ENCODE measurements at regions not wholly inside any gene's neighbourhood (a gene's known extent, or its start where the extent isn't known, plus 50 kb on each side); places are given as distances from the start of the nearest gene placed in this dataset.

DNA sequence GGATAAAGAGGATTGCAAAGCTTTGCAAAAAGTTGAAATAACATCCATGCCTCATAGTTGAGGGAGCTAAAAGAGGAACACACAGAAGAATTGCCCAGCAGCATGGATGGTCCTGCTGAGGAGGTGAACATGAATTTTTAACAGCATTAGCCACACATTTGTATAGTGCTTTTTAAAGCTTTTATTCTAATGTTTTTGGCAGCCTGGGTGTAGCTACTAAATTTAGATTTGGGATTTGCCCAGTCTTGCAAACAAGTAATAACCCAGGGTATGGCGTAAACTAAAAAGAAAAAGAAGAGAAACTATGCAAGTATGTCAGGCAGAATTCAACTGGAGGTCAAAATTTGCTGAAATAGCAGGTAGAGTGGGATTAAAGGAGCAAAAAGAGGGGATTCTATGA lies 75.1 kb upstream of the PTPRK start:
- Histone ChIP-seq H3K27me3 (replicated peaks in 1 of 2; ENCODE audit: control insufficient read depth in 2 of 2, insufficient read depth in 2 of 2, low read length in 1 of 2) (no peaks in the 10 kb centered on the region), H3K36me3 (ENCODE audit: control insufficient read depth in 2 of 2, insufficient read depth in 2 of 2, low read length in 1 of 2) (no peaks in the 10 kb centered on the region), H3K79me2 (ENCODE audit: control insufficient read depth, insufficient read depth, low read length) (no peaks in the 10 kb centered on the region), H2AFZ (ENCODE audit: control insufficient read depth, low read depth, low read length) (no peak overlapping the region), H3K4me1 (ENCODE audit: control insufficient read depth, insufficient read depth, low read length) (no peaks in the 10 kb centered on the region), H3K4me3 (no peak overlapping the region), H3K9ac (ENCODE audit: control insufficient read depth, insufficient read depth, low read length) (no peak overlapping the region), H3K27ac (ENCODE audit: control insufficient read depth, insufficient read depth) (no peak overlapping the region), H3K4me2 (ENCODE audit: control insufficient read depth, insufficient read depth) (no peak overlapping the region), H3K9me3 (replicated peaks; ENCODE audit: control insufficient read depth, insufficient read depth, low read length) (no peaks in the 10 kb centered on the region), H4K20me1 (ENCODE audit: control insufficient read depth, insufficient read depth) (no peaks in the 10 kb centered on the region)
- intact Hi-C loops (cut with micrococcal nuclease; ENCODE audit: unreplicated experiment) (no loop called here), in situ Hi-C loops (cut with MboI) (no loop called here)
- TF ChIP-seq YY1 (IDR thresholded peaks at IDR 0.05; ENCODE audit: low read depth, low read length): no peak
- no peak for TF ChIP-seq DPF2 (IDR thresholded peaks at IDR 0.05)
- TF ChIP-seq FOS (IDR thresholded peaks at IDR 0.05; ENCODE audit: borderline replicate concordance, extremely low read depth, insufficient read length): no peak
- TF ChIP-seq, protein P1, sequence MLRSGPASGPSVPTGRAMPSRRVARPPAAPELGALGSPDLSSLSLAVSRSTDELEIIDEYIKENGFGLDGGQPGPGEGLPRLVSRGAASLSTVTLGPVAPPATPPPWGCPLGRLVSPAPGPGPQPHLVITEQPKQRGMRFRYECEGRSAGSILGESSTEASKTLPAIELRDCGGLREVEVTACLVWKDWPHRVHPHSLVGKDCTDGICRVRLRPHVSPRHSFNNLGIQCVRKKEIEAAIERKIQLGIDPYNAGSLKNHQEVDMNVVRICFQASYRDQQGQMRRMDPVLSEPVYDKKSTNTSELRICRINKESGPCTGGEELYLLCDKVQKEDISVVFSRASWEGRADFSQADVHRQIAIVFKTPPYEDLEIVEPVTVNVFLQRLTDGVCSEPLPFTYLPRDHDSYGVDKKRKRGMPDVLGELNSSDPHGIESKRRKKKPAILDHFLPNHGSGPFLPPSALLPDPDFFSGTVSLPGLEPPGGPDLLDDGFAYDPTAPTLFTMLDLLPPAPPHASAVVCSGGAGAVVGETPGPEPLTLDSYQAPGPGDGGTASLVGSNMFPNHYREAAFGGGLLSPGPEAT (IDR thresholded peaks at IDR 0.05; ENCODE audit: low read depth): no peak
- TF ChIP-seq RBBP5 (conservative IDR thresholded peaks at IDR 0.05): no peak
- TF ChIP-seq MTA3 (IDR thresholded peaks at IDR 0.05; ENCODE audit: borderline replicate concordance, low read length): no peak
- no peak for TF ChIP-seq E2F4 (IDR thresholded peaks at IDR 0.05; ENCODE audit: low read depth, low read length)
- BruUV-seq (replicated peaks): no TSS peak
- ChIA-PET CTCF (interaction anchor here (0.8 kb wide), 1 partner anchor 13 kb away, joined by 4 read pairs; no protein-coding TSS in a partner anchor), POLR2A (no interaction called here), SMC1A (ENCODE audit: uncharacterized antibody, unreplicated experiment) (interaction anchor here (0.7 kb wide), 2 partner anchors 51 to 91 kb away, joined by 3 read pairs; no protein-coding TSS in a partner anchor), RAD21 (ENCODE audit: unreplicated experiment) (no interaction called here)
- no peak for FAIRE-seq
- WGBS (ENCODE audit: insufficient coverage, insufficient replicate concordance, low lambda C conversion rate, missing lambda C conversion rate): 8% methylated on average over 1 of the region's 1 CpG
- DNase-seq (ENCODE audit: low read depth, low spot score): no peak
- ATAC-seq: no peak

All from GM12878 (cell line).